GM18498 (cell line): ENCODE measurements at regions not wholly inside any gene's neighbourhood (a gene's known extent, or its start where the extent isn't known, plus 50 kb on each side); places are given as distances from the start of the nearest gene placed in this dataset.

Source experiments
- ATAC-seq: cut with Tn5 transposase; IDR thresholded peaks from one replicate; pipeline ENCODE4 v1.9.1; 2021; ENCODE audit warnings: mild to moderate bottlenecking, moderate library complexity; ENCODE audit not compliant: unreplicated experiment

GRCh38 chr15:62844564-62845240 lies 197.8 kb upstream of the TPM1 start:
- ATAC-seq = no peak

DNA sequence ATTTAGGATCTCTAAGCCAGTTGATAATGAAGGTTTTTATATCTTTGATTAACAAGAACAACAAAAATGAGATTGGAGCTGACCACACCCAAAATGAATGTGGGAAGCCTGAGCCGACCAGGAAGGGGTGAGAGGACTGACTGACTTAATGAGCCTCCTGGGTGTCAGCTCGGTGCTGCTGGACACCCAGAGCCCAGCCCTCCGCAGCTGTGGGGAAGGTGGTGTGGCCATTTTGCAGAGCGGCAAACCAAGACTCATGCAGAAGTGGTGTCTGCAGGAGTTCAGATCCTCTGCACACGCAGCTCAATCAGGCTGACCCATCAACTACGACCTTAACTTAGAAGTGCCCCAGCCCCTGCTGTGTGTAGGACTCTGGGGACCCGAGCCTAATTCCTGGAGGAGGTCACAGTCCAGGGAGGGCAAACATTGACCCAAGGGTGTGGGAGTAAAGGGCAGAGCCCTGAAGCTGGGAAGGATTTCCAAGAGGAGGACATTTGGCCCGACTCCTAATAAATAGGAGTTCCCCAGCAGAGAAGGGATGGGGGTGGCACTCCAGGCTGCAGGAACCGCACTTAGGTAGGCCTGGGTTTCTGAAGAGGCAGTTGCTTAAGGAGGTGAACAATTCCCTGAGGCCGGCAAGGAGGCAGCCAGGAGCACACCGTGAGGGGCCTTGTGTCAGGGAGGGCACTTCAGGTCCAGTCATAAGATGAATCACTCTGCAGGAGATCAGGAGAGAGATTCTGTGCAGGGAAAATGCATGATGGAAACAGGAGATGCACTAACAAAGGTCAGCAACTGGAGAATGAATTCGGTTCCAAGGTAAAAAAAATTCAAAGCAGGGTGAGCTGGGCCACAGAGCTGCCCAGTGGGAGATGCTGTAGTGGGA lies 197.1 kb upstream of the TPM1 start:
- ATAC-seq = no peak

DNA sequence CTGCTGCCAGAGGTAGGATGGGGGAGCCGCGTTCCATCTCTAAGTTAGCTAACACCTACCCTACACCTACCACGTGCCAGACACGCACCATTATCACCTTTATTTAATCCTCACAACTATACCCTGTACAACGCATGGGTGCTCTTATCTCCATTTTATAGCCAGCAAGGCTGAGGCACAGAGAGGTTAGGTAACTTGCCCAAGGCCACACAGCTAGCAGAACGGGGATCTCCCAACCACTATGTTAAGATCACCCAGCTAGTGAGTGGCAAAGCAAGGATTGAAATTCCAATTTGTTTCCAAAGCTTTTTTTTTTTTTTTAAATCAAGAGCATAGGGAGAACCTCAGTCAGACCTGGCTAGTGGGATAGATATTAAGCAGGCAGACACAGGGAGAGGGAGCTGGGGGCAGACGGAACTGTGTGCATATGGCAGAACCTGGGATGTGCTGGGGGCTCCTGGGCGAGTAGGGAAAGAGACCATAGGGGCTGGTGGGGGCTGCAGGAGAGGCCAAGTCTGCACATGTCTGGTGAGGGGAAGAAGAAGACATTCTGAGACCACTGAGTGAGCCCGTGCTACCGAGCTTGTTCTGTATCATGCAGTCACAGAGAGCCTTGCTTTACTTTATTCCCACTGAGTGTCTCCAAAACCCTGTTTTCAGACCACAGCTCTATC lies 196.3 kb upstream of the TPM1 start:
- no peak for ATAC-seq

DNA sequence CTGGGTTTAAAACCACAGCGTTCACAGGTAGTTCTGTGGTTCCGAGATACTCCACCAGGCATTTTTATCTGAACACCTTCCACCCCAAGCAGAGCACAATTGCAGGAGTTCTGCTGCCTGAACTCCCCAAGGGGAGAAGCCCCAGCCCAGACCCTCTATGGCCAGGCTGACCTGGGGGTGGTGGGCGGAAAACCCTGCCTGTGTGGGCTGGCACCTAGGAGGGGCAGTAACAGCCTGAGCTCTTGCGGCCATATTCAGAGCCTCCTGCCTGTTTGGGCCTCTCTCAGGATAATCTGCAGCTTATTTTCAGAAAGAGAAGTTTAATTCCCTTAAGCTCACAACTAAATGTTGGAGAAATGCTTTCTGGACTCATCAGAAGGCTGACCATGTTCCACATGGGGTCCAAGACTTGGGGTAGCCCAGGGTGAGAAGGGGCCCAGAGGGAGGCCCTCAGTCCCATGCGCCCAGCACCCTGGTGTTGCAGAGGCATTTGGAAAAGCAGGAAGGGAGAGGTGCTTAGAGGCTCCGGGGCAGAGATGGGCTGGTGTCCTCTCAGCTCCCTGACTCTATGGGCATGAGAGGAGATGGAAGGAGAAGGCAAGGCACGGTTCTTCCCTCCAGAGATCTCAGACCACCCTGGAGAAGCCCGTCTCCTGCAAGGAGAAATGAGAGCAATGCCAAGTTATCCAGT lies 195.6 kb upstream of the TPM1 start:
- ATAC-seq = no peak

DNA sequence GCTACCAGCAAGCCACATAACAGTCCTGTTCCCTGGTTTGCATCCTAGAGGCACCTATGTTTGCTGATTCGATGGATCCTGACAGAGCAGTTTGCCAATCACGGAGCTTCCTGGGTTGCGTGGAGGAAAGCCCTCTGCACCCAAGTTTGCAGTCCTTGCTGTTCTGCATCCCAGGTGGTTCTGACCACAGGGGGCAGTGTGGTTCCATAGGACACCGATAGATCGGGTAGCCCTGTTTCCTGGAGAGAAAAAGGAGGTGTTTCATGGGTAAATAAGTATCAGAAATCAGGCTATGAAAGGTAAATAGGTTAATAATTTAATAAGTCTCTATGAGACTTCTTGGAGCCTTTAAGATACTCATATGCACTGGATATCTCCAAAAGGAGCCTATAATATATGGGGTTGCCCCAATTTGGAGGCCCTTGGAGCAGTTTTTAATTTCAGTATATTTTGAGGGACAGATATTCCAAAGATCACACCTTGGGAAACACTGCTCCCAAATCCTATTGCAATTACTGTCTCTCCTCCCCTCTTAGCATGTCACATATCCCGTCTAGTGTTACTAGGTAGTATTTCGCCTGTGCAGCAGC lies 194.6 kb upstream of the TPM1 start:
- no peak for ATAC-seq

DNA sequence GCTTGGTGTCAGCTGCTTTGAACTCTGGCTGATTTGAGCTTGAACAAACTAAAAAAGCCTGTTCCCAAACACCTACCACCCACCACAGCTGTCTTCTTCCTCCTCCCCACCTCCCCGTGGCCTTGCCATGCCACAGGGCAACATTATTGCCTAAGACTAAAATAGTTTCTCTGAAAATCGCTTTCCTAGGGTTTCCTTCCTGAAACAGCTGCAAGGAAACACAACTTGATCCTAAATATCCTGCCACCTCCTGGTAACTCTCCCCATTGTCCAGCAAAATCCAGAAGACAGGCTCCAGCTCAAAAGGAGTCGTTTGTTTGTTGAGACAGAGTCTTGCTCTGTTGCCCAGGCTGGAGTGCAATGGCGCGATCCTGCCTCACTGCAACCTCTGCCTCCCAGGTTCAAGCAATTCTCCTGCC lies 193.9 kb upstream of the TPM1 start:
- no peak for ATAC-seq

DNA sequence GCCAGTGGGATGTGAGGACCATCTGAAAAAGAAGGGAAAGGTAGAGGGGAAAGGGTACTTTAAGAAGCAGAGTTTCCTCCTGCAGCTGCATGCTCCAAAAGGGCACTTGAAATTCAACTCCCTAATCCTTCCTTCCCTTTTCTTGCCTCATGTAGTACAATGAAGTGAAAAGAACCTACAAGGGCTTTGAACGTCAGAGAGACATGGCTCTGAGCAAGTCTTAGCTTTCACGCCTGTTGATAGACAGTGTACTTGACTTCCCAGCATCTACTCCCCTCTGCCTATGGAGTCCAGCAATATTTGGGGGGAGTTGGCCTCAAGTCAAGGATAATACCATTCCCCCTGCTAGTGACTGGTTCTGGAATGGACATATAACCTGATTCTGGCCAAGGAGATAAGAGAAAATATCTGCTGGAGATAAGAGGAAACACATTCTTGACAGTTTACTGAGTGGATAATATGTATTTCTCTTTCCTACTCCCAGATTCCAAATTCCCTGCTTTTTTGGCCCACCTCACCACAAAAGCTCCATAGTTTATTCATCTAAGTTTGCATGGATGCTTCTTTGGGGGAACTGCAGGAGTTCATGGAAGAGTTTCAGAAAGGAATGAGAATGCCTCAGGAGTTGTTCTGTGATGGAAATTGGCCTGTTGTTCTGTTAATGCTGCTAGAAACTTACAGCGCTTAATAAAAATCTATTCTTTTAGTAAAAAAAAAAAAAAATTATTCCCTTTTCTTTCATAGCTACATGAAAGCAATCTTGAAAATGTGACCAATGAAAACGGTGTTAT lies 193.0 kb upstream of the TPM1 start:
- ATAC-seq = no peak

GRCh38 chr15:62850318-62850717 lies 192.2 kb upstream of the TPM1 start:
- no peak for ATAC-seq

DNA sequence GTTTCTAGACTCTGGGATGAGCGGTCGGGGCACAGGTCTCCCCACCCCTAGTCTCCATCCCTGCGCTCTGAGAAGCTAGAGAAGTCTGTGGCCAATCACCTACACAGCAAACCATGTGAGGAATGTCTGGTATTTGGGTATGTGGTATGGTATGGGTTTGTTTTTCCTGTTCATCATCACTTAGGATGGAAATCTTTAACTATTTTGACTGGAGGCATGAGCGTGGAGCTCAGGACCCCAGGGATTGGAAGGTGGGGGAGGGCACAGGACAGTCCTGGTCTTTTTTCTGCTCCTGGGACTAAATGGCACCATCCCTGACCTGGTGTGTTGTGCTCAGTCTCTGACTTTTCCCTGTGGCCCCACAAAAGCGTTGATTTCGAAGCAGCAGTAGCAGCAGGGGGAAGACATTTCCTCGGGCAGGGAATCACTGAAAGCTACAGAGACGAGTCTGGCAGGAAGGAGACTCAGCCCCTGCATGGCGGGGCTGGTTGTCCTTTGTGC lies 191.7 kb upstream of the TPM1 start:
- ATAC-seq = no peak

DNA sequence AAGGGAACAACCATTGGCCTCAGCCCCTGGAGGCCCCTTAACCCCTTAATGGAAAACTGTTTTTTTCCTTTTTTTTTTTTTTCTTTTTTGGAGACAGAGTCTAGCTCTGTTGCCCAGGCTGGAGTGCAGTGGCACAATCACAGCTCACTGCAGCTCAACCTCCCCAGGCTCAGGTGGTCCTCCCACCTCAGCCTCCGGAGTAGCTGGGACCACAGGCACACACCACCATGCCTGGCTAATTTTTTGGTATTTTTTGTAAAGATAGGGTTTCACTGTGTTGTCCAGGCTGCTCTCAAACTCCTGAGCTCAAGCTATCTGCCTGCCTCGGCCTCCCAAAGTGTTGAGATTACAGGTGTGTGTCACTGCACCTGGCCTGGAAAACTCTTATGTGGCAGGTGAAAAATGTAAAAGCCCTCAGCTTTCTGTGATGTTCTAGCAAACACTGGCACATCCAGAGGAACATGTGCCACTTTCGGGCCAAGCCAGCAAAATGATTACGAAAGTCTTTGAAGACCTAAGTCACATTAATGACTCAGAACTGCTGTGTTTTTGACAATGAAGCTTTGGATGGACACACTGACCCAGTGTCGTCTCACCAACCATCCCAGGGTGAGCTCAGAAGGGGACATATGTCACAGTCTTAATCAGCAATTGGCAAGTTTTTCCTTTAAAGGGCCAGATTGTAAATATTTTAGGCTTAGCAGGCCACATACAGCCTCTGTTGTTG lies 189.3 kb upstream of the TPM1 start:
- ATAC-seq = no peak

DNA sequence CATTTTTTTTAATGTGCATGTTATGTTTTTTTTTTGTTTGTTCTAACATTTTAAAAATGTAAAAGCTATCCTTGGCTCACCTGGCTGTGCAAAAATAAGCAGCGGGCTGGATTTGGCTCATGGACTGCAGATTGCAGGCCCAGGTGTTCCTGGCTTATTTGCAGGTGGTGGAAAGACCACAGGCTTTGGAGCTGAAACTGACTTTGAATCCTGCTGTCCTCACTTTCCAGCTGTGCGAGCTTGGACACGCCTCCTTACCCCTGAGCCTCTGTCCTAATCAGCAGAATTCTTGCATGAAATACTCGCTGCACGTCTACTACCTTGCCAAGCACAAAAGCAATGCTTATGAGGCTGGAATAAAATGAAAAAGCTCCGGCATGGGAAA lies 188.7 kb upstream of the TPM1 start:
- no peak for ATAC-seq

- no peak for ATAC-seq
These were observed 188.0 kb upstream of the TPM1 start for GRCh38 chr15:62854420-62855084.

GRCh38 chr15:62855085-62855476 lies 187.5 kb upstream of the TPM1 start:
- ATAC-seq = no peak

DNA sequence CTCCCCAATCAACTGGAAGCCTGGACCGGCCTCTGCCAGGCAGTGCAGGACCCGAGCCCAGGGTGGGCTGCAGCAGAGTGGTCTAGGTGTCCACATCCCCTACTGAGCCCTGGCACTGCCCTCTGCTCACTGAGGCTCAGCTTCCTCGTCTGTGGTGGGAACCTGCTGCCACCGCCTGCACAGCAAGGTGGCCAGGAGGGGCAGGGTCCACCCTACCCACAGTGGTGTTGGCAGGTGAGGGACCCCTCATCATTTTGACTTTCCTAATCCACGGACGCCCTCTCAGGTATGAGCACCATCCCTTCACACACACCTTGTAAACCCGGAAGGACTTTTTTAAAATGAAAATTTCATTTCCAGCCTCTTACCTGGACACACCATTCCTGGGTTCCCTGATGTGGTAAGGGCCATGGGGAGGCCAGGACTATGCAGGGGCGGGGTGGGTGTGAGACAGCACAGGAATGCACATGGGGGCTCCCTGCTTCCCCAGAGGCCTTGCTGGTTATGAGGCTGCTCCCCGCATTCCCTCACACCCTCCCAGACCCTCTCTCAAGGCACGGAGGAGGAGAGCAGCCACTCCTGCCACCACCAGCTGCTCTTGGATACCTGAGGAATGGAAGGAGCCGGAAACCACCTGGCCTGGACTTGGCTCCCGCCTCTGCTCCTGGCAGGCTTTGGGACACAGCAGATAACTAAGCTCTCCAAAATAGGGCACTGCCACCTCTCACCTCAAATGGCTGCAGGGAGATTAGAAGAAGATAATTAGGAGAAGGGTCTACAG lies 185.9 kb upstream of the TPM1 start:
- no peak for ATAC-seq

GRCh38 chr15:62857411-62857853 lies 185.1 kb upstream of the TPM1 start:
- ATAC-seq = no peak

GRCh38 chr15:62858343-62858742 lies 184.2 kb upstream of the TPM1 start:
- no peak for ATAC-seq

DNA sequence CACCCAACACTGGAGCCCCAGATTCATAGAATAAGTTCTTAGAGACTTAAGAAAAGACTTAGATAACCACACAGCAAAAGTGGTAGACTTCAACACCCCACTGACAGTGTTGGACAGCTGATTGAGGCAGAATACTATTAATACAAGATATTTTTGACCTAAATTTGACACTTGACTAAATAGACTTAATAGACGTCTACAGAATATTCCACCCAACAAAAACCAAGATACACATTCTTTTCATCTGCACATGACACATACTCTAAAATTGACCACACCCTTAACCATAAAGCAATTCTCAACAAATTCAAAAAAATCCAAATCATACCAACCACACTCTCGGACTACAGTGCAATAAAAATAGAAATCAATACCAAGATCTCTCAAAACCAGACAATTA lies 179.8 kb upstream of the TPM1 start:
- no peak for ATAC-seq

DNA sequence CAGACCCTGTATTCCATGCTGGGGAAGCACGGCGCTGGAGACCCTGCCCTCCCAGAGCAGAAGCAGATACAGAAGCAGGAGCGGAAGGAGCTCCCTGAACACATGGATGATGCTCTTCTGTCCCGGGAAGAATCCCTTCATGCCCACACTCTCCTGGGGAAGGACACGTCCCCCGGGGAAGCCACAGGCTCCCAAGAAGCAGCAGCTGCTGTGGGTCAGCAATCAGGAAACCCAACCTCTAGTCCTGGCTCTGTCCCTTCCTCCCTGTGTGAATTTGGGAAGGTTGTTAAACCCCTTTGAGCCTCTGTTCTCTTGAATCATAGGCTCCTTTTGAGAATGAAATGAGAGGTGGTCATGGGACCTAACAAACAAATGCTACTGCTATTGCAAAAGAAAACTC lies 176.2 kb upstream of the TPM1 start:
- ATAC-seq = no peak
